ENCODE measurements at regions not wholly inside any gene's neighbourhood (a gene's known extent, or its start where the extent isn't known, plus 50 kb on each side); places are given as distances from the start of the nearest gene placed in this dataset.

DNA sequence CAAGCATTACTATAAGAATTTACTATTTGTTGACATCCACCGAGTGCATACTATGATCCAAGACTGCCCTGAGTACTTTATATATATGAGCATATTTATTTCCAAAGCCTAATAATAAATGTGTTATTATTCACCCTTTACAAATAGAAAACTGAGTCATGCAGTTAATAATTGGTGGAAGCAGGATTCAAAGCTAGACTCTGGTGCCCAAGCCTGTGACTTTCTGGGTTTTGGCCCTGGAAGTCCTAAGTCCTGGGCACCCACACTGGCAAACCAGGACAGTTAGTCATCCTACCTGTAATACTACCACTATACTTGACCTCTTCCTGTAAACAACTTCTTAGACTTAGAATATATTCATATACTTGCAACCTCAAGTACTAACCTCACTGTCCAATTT lies 257.4 kb upstream of the IRX5 start:
- no peak overlapping the region for H3K27ac ChIP-seq
- H3K4me3 ChIP-seq = no peak overlapping the region
- no peaks in the 10 kb centered on the region for H3K27me3 ChIP-seq
- DNase-seq = no peak
- H3K4me1 ChIP-seq (ENCODE audit: insufficient read depth) = no peaks in the 10 kb centered on the region
- intact Hi-C loops (cut with DNase I) = no loop called here
- H3K36me3 ChIP-seq = no peaks in the 10 kb centered on the region
- no peaks in the 10 kb centered on the region for H3K9me3 ChIP-seq
- TF ChIP-seq EP300 (IDR thresholded peaks at IDR 0.05) (no peak), POLR2A (IDR thresholded peaks at IDR 0.05) (no peak)
- TF ChIP-seq, protein P1, sequence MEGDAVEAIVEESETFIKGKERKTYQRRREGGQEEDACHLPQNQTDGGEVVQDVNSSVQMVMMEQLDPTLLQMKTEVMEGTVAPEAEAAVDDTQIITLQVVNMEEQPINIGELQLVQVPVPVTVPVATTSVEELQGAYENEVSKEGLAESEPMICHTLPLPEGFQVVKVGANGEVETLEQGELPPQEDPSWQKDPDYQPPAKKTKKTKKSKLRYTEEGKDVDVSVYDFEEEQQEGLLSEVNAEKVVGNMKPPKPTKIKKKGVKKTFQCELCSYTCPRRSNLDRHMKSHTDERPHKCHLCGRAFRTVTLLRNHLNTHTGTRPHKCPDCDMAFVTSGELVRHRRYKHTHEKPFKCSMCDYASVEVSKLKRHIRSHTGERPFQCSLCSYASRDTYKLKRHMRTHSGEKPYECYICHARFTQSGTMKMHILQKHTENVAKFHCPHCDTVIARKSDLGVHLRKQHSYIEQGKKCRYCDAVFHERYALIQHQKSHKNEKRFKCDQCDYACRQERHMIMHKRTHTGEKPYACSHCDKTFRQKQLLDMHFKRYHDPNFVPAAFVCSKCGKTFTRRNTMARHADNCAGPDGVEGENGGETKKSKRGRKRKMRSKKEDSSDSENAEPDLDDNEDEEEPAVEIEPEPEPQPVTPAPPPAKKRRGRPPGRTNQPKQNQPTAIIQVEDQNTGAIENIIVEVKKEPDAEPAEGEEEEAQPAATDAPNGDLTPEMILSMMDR (IDR thresholded peaks at IDR 0.05) = no peak
- WGBS, 3 donors = 79 to 87% (median 80%) methylated on average over 1 of the region's 1 CpG

DNA sequence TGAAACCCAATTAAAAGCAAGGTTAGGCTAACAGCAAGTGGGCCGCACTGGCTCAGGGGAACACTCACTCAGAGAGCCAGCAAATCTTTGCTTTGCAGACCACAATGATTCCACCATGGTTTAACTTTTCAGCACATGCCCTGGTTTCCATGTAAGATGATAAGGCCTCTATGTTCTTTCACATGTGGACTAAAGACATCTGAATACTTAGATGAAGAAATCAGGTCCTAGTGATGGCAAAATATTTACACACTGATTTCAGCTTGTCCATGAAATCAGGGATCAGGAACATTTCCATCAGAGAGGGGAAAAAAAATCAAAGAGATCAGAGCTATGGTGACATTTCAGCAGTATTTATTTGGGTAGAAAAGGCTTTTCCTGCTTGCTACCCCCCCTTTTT lies 258.2 kb upstream of the IRX5 start:
- H3K4me1 ChIP-seq (ENCODE audit: insufficient read depth) = no peaks in the 10 kb centered on the region
- no peak overlapping the region for H3K27ac ChIP-seq
- no peaks in the 10 kb centered on the region for H3K27me3 ChIP-seq
- 15 to 31% (median 26%) methylated on average over 1 of the region's 1 CpG for WGBS, 3 donors
- no peak for TF ChIP-seq POLR2A (IDR thresholded peaks at IDR 0.05)
- TF ChIP-seq, protein P1 (IDR thresholded peaks at IDR 0.05) = no peak
- TF ChIP-seq EP300 (IDR thresholded peaks at IDR 0.05) = no peak
- H3K36me3 ChIP-seq = no peaks in the 10 kb centered on the region
- DNase-seq = no peak
- H3K9me3 ChIP-seq = no peaks in the 10 kb centered on the region
- no peak overlapping the region for H3K4me3 ChIP-seq
- intact Hi-C loops (cut with DNase I) = no loop called here

DNA sequence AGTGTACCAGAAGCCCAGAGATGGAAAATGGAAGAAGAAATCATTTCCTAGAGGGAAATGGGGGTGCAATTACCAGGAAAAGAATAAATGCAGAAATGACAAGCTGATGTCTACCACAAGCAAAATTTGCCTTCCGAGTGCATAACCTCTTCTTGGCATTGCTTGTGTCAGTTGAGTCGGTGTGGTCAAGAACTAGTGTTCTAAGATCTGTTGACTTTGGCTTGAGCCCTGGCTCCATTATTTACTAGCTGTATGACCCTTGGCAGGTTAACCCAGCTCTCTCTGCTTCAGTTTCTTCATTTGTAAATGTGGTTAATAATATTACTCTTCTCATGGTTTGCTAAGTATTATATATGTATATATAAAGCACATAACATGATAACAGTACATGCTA lies 273.0 kb upstream of the IRX5 start:
- WGBS, 3 donors = 43 to 62% (median 61%) methylated on average over 2 of the region's 2 CpGs
- intact Hi-C loops (cut with DNase I) = no loop called here
- TF ChIP-seq POLR2A (IDR thresholded peaks at IDR 0.05) (no peak), EP300 (IDR thresholded peaks at IDR 0.05) (no peak)
- TF ChIP-seq, protein P1 (IDR thresholded peaks at IDR 0.05) = no peak

DNA sequence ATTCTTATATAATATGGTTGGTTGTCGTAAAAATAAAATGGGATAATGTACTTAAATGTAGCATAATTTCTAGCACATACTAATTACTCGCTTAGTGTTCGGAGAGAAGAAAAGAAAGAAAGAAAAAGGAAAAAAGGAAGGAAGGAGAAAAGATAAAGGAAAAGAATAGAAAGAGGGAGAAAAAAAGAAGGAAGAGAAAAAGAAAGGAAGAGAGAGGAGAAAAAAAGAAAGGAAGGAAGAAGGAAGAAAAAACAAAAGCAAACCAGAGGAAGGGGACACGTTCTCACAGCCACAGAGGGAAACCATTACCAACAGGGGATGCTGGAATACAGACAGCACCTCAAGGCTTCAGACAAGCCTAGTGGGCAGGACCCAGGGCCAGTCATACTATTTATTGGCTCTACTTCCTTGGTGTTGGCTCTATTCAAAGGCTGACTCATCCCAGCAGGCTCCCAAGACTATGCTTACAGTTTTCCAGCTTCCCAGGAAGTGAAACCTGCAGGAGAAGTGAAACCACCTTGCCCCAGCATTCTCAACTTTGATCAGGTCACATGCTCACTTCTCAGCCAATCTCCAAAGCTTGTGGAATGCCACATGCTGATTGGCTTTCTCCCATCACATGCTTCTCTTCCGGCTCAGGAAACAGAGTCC lies 273.5 kb upstream of the IRX5 start:
- Histone ChIP-seq H3K27me3 (no peaks in the 10 kb centered on the region), H3K4me1 (ENCODE audit: insufficient read depth) (peaks cover 7% of the 10 kb centered on the region), H3K4me3 (no peak overlapping the region), H3K27ac (no peak overlapping the region), H3K36me3 (no peaks in the 10 kb centered on the region), H3K9me3 (no peaks in the 10 kb centered on the region)
- intact Hi-C loops (cut with DNase I) = no loop called here
- no peak for DNase-seq
- no peak for TF ChIP-seq POLR2A (IDR thresholded peaks at IDR 0.05)
- no peak for TF ChIP-seq EP300 (IDR thresholded peaks at IDR 0.05)
- TF ChIP-seq, protein P1 (IDR thresholded peaks at IDR 0.05) = no peak
- 87 to 90% (median 88%) methylated on average over 5 of the region's 5 CpGs for WGBS, 3 donors

More for the DNA sequence above, 273.0 kb upstream of the IRX5 start:
- Histone ChIP-seq H3K4me3 (no peak overlapping the region), H3K36me3 (no peaks in the 10 kb centered on the region), H3K27me3 (no peaks in the 10 kb centered on the region), H3K27ac (no peak overlapping the region), H3K4me1 (ENCODE audit: insufficient read depth) (peaks cover 7% of the 10 kb centered on the region), H3K9me3 (no peaks in the 10 kb centered on the region)
- DNase-seq = no peak

Measured in ovary (tissue), 7 donors.